Stimulated activated CD8-positive, alpha-beta memory T cell treated with anti-CD3 and anti-CD28 coated beads, Interleukin-12 subunit alpha, Interleukin-12 subunit beta, amount 100 ng/mL, for 24 hours (primary cell): ENCODE measurements at regions not wholly inside any gene's neighbourhood (a gene's known extent, or its start where the extent isn't known, plus 50 kb on each side); places are given as distances from the start of the nearest gene placed in this dataset.

Source experiments
- DNase-seq: peaks from one replicate; pipeline ENCODE4 v3.0.0-alpha.2; 2020; ENCODE audit errors: extremely low read depth

GRCh38 chr4:57249083-57249482 is 138.9 kb upstream of the IGFBP7 start:
- DNase-seq, result no peak

DNA sequence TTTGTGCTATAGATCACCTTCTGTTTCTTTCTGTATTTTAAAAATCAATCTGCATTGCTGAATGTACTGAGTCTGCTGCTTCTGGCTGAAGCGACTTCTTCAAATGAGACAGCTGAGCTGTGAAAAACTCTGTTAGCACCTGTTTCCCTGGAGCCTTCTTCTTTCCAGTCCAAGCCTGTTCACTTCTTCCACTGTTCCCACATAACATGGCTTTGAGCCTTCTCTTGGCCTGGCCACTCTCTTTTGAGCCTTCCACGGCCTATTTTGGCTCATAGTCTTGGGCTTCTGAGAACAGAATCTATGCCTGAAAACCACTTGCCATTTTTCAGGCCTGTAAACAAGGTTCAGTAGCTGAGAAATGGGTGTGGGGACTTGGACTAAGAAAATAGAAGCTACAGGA is 132.9 kb upstream of the IGFBP7 start:
- no peak for DNase-seq

DNA sequence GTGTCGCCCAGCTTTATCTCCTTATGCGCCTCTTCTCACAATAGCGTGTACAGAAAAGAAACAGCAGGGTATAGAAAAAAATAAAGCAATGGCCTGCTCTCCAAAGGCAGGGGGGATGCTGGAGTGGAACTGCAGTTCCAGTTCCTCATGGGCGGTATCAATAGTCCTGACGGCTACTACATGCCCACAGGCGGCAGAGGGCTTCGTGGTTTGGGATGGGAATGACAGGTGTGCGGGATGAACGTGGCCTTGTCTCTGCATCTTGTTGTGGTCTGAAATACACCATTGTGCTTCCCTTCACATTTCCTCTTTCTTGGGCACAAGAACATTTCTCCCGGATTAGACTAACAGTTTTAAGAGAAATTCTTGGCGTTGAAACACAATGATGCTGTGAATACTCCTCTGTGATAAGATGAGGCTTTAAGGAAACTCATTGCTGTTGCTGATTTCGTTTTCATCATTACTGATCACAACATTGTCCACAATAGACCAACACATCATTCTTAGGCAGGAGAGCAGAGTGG is 124.1 kb upstream of the IGFBP7 start:
- no peak for DNase-seq

DNA sequence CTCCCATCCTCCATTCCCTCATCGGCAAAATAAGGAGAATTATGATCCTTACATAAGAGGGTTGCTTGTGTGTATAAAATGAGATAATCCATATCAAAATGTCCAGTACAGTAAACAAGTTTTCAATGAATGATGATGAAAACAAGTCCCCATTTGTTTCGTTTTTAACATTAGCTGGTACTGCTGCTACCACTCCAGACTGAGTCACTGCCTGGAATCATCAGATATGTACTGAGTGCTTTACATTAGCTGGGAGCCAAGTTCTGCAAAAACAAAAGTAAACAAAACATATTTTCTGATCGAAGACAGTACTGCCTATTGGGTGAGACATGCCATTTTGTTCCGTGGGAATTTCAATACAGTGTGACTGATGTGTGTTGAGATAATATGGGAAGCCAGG is 123.2 kb upstream of the IGFBP7 start:
- DNase-seq, result no peak

- no peak for DNase-seq
Observed at GRCh38 chr4:57231781-57232180, 121.6 kb upstream of the IGFBP7 start.

DNA sequence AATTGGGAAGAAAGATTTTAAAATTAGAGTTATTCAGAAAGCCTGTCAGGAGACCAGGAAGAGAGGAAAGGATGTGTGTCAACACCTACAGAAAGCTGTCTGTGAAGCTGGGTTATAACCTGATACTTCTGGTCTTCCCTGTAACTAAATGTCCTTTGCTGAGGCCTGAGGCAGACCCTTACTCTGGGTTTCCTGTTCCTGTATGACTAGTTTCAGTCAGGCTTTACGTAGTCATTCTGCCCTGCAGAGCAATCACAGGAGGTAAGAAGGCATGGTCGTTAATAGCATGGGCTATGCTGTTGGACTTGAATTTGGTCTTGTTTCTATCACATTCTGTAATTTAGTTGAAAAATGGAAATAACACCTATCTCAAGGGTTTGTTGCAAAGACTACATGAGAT is 110.5 kb upstream of the IGFBP7 start:
- DNase-seq, result no peak

GRCh38 chr4:57220172-57220571 is 110.0 kb upstream of the IGFBP7 start:
- DNase-seq, result no peak

DNA sequence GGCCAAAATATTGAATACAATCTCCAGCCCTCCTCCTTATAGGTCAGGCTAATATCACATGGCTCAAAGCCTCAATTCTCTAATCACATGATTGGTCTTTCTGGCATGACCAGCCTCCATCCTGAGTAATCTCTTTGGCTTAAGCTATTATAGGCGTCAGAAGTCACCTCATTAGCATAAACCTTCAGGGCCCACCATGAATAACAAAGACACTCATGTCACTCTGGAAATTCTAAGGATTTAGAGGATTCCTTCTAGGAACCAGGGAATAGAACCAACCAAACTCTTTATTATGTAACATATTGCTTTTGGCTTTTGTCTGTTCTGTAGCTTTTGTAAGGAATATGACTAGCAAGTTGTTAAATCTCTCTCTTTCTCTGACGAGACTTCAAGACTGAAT is 109.2 kb upstream of the IGFBP7 start:
- no peak for DNase-seq

GRCh38 chr4:57214654-57215411 is 104.6 kb upstream of the IGFBP7 start:
- no peak for DNase-seq

- DNase-seq, result no peak
Observed at GRCh38 chr4:57211131-57211530, 100.9 kb upstream of the IGFBP7 start.

DNA sequence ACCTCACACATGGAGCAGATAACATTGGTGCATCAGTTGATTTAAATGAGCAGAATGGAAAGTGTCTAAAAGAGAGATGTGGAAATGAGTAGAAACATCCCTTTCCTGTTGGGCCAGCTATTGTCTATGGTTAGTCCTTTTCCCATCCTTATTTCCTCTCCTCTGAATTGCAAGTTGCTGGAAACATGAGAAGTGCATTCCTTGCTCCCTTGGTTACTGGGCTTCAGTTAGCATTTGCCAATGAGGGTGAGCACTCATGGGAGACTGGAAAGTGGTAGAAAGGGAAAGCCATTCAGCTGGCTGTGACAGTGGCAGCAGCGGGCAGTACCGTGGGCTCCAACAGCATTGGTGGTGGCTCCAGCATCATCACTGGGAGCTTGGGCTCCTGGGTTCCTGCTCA is 96.0 kb upstream of the IGFBP7 start:
- DNase-seq, result no peak

DNA sequence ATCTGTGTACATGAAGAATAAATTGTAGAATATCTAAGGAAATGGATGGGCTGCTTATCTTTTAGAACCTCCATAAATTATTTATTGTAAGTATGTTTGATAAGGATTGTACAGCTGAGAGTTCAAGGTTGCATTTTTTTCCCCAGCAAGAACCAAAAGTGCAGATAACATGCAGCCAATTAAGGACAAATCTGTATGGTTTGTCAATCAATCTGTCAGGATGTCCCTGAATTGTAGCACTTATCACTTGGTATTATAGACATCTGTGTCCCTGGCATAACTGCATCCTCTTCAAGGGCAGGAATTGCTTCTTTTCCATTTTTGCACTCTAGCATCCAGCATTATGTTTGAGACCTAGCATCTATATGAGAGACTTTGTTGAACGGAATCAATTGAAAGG is 95.4 kb upstream of the IGFBP7 start:
- DNase-seq, result no peak

GRCh38 chr4:57200799-57201327 is 90.7 kb upstream of the IGFBP7 start:
- no peak for DNase-seq

- DNase-seq, result no peak
Observed at GRCh38 chr4:57199267-57199666, 89.1 kb upstream of the IGFBP7 start.

DNA sequence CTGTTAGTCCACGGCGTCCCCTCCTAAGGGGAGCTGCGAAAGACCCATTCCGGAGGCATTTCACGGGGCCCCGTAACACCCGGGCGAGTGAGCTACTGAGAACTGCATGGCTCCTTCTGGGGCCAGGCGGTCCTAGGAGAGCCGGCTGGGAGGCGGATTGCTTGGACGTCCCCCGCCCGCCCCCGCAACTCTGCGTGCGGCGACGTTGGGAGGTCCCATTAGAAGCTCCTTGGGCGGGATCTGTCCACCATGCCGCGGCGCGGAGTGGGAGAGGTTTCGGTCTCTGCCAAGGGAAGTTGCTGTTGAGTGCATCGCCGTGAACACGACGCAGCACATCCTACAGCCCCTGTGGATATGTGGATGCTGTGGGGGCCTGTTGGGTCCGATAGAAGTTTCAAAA is 85.4 kb upstream of the IGFBP7 start:
- no peak for DNase-seq

GRCh38 chr4:57194068-57194611 is 84.0 kb upstream of the IGFBP7 start:
- no peak for DNase-seq

DNA sequence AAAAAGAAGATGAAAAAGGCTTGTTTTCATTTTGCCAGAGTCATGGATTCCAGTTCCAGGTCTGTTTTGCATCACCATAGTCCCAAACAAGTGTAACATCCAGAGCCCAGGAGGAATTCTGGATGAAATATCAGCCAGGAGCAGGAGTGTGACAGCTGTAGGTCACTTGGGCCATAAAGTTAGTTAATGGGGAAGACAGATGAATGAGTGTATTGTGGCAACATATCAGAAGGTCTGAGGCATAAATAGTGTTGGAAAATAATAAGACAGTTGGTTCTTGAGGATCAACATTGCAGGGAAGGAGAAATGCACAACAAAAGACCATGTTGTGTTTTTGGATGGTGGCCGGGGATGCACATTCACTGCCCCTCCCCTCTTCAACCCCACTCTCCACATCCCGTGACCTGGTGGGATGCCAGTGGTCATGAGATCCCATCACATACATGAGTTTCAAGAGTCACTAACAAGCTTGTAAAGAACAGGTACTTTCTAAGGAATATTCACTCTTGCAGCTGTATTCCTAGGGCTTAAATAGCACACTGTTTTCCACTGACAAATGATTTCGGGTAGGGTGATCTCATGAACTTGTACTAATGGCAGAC is 83.1 kb upstream of the IGFBP7 start:
- no peak for DNase-seq

GRCh38 chr4:57191523-57192034 is 81.4 kb upstream of the IGFBP7 start:
- DNase-seq, result no peak

GRCh38 chr4:57190601-57191481 is 80.7 kb upstream of the IGFBP7 start:
- DNase-seq, result no peak

DNA sequence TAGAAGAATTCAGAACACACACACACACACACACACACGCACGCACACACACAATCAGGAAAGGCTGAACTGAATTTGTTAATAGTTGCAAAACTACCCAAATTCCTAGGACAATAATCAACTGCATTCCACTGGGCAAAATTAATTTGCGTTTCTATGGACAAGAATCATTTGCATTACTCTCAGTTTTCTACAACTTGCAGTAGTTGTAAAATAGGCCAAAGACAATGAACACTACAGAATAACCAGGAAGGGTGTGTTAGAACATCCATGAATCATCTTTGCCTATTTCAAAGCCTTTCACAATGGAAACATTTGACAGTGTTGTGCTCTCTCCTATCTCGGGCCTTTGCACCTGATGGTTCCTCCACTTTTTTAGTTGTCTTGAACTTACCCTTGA is 77.1 kb upstream of the IGFBP7 start:
- no peak for DNase-seq

GRCh38 chr4:57184378-57185029 is 74.3 kb upstream of the IGFBP7 start:
- DNase-seq, result no peak
